K562 (cell line): ENCODE measurements at regions not wholly inside any gene's neighbourhood (a gene's known extent, or its start where the extent isn't known, plus 50 kb on each side); places are given as distances from the start of the nearest gene placed in this dataset.

Experiments
- CBX2 ChIP-seq: fragments of 200-600 bp; sonication (generic); IDR thresholded peaks from one replicate; pipeline ENCODE4 v1.6.1; 2012; ENCODE audit warnings: mild to moderate bottlenecking, low read length, inconsistent platforms; ENCODE audit not compliant: insufficient read depth, poor library complexity, severe bottlenecking
- CHD4 ChIP-seq: fragments of 200-600 bp; sonication (generic); IDR thresholded peaks from 3 replicates; pipeline ENCODE4 v1.6.1; 2012; ENCODE audit warnings: low read depth, mild to moderate bottlenecking, mixed read lengths, low read length, inconsistent platforms; ENCODE audit not compliant: insufficient read depth, insufficient replicate concordance, poor library complexity, severe bottlenecking
- DDX20 ChIP-seq: fragments of 450-650 bp; IDR thresholded peaks from 2 replicates; pipeline ENCODE4 v1.6.1; 2016; ENCODE audit warnings: missing genetic modification characterization, low read depth, mild to moderate bottlenecking, missing compliant biosample characterization, moderate library complexity
- PKNOX1 ChIP-seq: fragments of 450-650 bp; IDR thresholded peaks from 2 replicates; pipeline ENCODE4 v1.6.1; 2016
- RAD51 ChIP-seq: fragments of 450-650 bp; IDR thresholded peaks from 2 replicates; pipeline ENCODE4 v1.7.1; 2016; ENCODE audit warnings: low read depth, mild to moderate bottlenecking, borderline replicate concordance
- RREB1 ChIP-seq: fragments of 250-450 bp; sonication (Bioruptor Pico); IDR thresholded peaks from 2 replicates; pipeline ENCODE4 v1.4.0; 2020
- SREBF1 ChIP-seq: fragments of 150-350 bp; IDR thresholded peaks from 2 replicates; pipeline ENCODE4 v1.6.1; 2014; ENCODE audit warnings: antibody characterized with exemption, low read depth, low read length, borderline replicate concordance
- TAF15 ChIP-seq: fragments of 200-400 bp; formaldehyde crosslinking; IDR thresholded peaks from 2 replicates; pipeline ENCODE4 v1.6.1; 2017; ENCODE audit warnings: mild to moderate bottlenecking, low read depth, low read length, moderate library complexity
- THAP7 ChIP-seq: fragments of 250-450 bp; sonication (Bioruptor Pico); IDR thresholded peaks from 2 replicates; pipeline ENCODE4 v1.5.0; 2021
- THRAP3 ChIP-seq: fragments of 450-650 bp; IDR thresholded peaks from 2 replicates; pipeline ENCODE4 v1.6.1; 2016; ENCODE audit warnings: mild to moderate bottlenecking, inconsistent platforms, borderline replicate concordance
- UBTF ChIP-seq, 2 experiments: IDR thresholded peaks; 2 replicates each; pipeline ENCODE4 v1.6.1; 2012; ENCODE audit warnings: improper control_type of control experiment in 2 of 2, low read depth in 2 of 2, low read length in 2 of 2, borderline replicate concordance in 1 of 2
- ZEB2 ChIP-seq: fragments of 450-650 bp; IDR thresholded peaks from 2 replicates; pipeline ENCODE4 v1.6.1; 2016
- ZKSCAN3 ChIP-seq: fragments of 250-450 bp; sonication (Bioruptor Pico); IDR thresholded peaks from 2 replicates; pipeline ENCODE4 v1.4.0; 2020
- ZNF174 ChIP-seq: fragments of 250-450 bp; sonication (Bioruptor Pico); IDR thresholded peaks from 2 replicates; pipeline ENCODE4 v1.4.0; 2020; ENCODE audit warnings: mild to moderate bottlenecking
- ZNF184 ChIP-seq: sonication (generic); formaldehyde crosslinking; IDR thresholded peaks from 2 replicates; pipeline ENCODE4 v1.5.0; 2020; ENCODE audit warnings: missing genetic modification reagents
- ZNF24 ChIP-seq: fragments of 450-650 bp; IDR thresholded peaks from 2 replicates; pipeline ENCODE4 v1.6.1; 2016
- ZNF274 ChIP-seq: IDR thresholded peaks from 2 replicates; pipeline ENCODE4 v1.6.1; 2011; ENCODE audit warnings: low read depth, mild to moderate bottlenecking, low read length, moderate library complexity, borderline replicate concordance
- ZNF668 ChIP-seq: fragments of 250-450 bp; sonication (Bioruptor Pico); IDR thresholded peaks from 2 replicates; pipeline ENCODE4 v1.8.0; 2022; ENCODE audit warnings: mild to moderate bottlenecking, inconsistent platforms
- ZNF77 ChIP-seq: fragments of 250-450 bp; sonication (Bioruptor Pico); IDR thresholded peaks from 2 replicates; pipeline ENCODE4 v1.5.0; 2020

- TF ChIP-seq THRAP3 (no peak), TAF15 (no peak), RREB1 (CRISPR knock-in tag) (no peak), DDX20 (tag) (no peak), ZNF24 (no peak), UBTF (IDR thresholded peaks at IDR 0.05; ENCODE audit: borderline replicate concordance in 1 of 2, low read depth in 2 of 2, low read length in 2 of 2) (no peak), ZNF274 (no peak), ZNF184 (no peak), ZNF668 (CRISPR knock-in tag) (no peak), PKNOX1 (peak; percentile 80), ZNF174 (CRISPR knock-in tag) (no peak), RAD51 (0 out of 2 replicates have a peak, but pooled peaks have one; percentile 31), ZEB2 (peak; percentile 59; the same call in 1 of the 2 replicates), SREBF1 (no peak), THAP7 (CRISPR knock-in tag) (no peak), ZKSCAN3 (CRISPR knock-in tag) (no peak), CHD4 (peak; percentile 77), CBX2 (no peak), ZNF77 (CRISPR knock-in tag) (no peak)
Observed at GRCh38 chr2:74036450-74037195, 51.9 kb downstream of the TET3 start (continued).
